HepG2 (cell line): ENCODE measurements at regions not wholly inside any gene's neighbourhood (a gene's known extent, or its start where the extent isn't known, plus 50 kb on each side); places are given as distances from the start of the nearest gene placed in this dataset.

ENCODE experiments used
- ATAC-seq: fragments of 200-7000 bp; cut with Tn5 transposase; 3 replicates; pipeline ENCODE4 v1.9.1; 2020; ENCODE audit warnings: mild to moderate bottlenecking, moderate library complexity
- BruUV-seq: library from RNA; stranded (reverse); fragments of 400-500 nt; replicated peaks from 2 replicates; lab custom pipeline; 2021; lab: Mats Ljungman, UMichigan
- CTCF ChIA-PET: fragments of 300-600 bp; formaldehyde crosslinking; extraction: SDS; loops from one replicate; lab custom pipeline; 2021; ENCODE audit warnings: low total read pairs, inconsistent platforms, low intra/inter-chr PET ratio; lab: Yijun Ruan, JAX
- POLR2A ChIA-PET: fragments of 350-600 bp; sonication (Branson Sonifier 250); formaldehyde crosslinking; loops from one replicate; lab custom pipeline; 2020; ENCODE audit warnings: antibody characterized with exemption, inconsistent platforms; lab: Yijun Ruan, JAX
- DNase-seq: peaks from one replicate; pipeline ENCODE4 v3.0.0-alpha.2; 2015; ENCODE audit warnings: low spot score
- FAIRE-seq: peaks from 3 replicates; lab custom pipeline; 2011; peaks lifted over from hg19 to GRCh38; lab: Jason Lieb, UNC
- H2AFZ ChIP-seq: one replicate; pipeline ENCODE4 v1.6.1; 2011; ENCODE audit warnings: low read length, inconsistent platforms
- H3K27ac ChIP-seq: fragments of 300-600 bp; 3 replicates; pipeline ENCODE4 v1.8.0; 2011; ENCODE audit warnings: mixed run types, mild to moderate bottlenecking, mixed read lengths, low read length, inconsistent platforms; ENCODE audit not compliant: insufficient read depth; ENCODE audit errors: extremely low read length
- H3K27me3 ChIP-seq, 2 experiments: fragments of 200-600 bp in 1 of 2; 2 replicates in 1 of 2; 3 replicates in 1 of 2; pipeline versions ENCODE4 v1.6.0 to v1.8.0; 2011; ENCODE audit warnings: low read length in 2 of 2, mild to moderate bottlenecking in 2 of 2, moderate library complexity in 2 of 2, inconsistent platforms in 1 of 2; ENCODE audit not compliant: insufficient read depth in 2 of 2, control insufficient read depth in 1 of 2
- H3K36me3 ChIP-seq, 2 experiments: fragments of 200-600 bp in 1 of 2; replicated peaks in 1 of 2; 2 replicates in 1 of 2; 3 replicates in 1 of 2; pipeline versions ENCODE4 v1.5.1 to v1.8.0; 2011; ENCODE audit warnings: low read length in 2 of 2, inconsistent platforms in 1 of 2; ENCODE audit not compliant: insufficient read depth in 2 of 2, control insufficient read depth in 1 of 2
- H3K4me1 ChIP-seq: 2 replicates; pipeline ENCODE4 v1.5.1; 2012; ENCODE audit warnings: low read length, inconsistent platforms; ENCODE audit not compliant: insufficient read depth
- H3K4me2 ChIP-seq: 2 replicates; pipeline ENCODE4 v1.6.0; 2011; ENCODE audit warnings: low read depth, low read length, inconsistent platforms
- H3K4me3 ChIP-seq, 3 experiments: fragments of 200-600 bp in 1 of 3; sonication (generic), shearing (Covaris generic) in 1 of 3; replicated peaks in 1 of 3; 2 replicates each; pipeline ENCODE4 v1.5.1; 2011 to 2016; ENCODE audit warnings: low read length in 3 of 3, inconsistent platforms in 2 of 3, low read depth in 2 of 3, mild to moderate bottlenecking in 2 of 3, control low read depth in 1 of 3, mixed read lengths in 1 of 3; ENCODE audit not compliant: insufficient read depth in 1 of 3
- H3K79me2 ChIP-seq: one replicate; pipeline ENCODE4 v1.6.1; 2011; ENCODE audit warnings: low read length, inconsistent platforms; ENCODE audit not compliant: insufficient read depth
- H3K9ac ChIP-seq: 2 replicates; pipeline ENCODE4 v1.6.0; 2011; ENCODE audit warnings: mild to moderate bottlenecking, low read depth, low read length, inconsistent platforms; ENCODE audit not compliant: insufficient read depth
- H3K9me3 ChIP-seq: 2 replicates; pipeline ENCODE4 v1.5.1; 2012; ENCODE audit warnings: mild to moderate bottlenecking, low read length
- H4K20me1 ChIP-seq: 2 replicates; pipeline ENCODE4 v1.6.0; 2011; ENCODE audit warnings: inconsistent platforms, mild to moderate bottlenecking, low read length, moderate library complexity; ENCODE audit not compliant: insufficient read depth
- FOXJ3 ChIP-seq: sonication (generic); formaldehyde crosslinking; IDR thresholded peaks from 2 replicates; pipeline ENCODE4 v1.4.0; 2020; ENCODE audit warnings: missing genetic modification reagents, mild to moderate bottlenecking, borderline replicate concordance
- HMG20B ChIP-seq: conservative IDR thresholded peaks from 2 replicates; pipeline ENCODE4 v1.6.1; 2016; ENCODE audit warnings: missing genetic modification reagents, missing compliant biosample characterization
- KLF15 ChIP-seq: sonication (generic); formaldehyde crosslinking; IDR thresholded peaks from 2 replicates; pipeline ENCODE4 v1.8.1; 2023; ENCODE audit warnings: borderline replicate concordance, mild to moderate bottlenecking, inconsistent platforms, missing genetic modification reagents, mixed read lengths
- PITX1 ChIP-seq: sonication (generic); formaldehyde crosslinking; IDR thresholded peaks from 2 replicates; pipeline ENCODE4 v1.5.1; 2020; ENCODE audit warnings: mild to moderate bottlenecking, missing genetic modification reagents
- SOX6 ChIP-seq, 2 experiments: fragments of 450-650 bp in 1 of 2; sonication (generic) in 1 of 2; formaldehyde crosslinking in 1 of 2; IDR thresholded peaks; 2 replicates each; pipeline versions ENCODE4 v1.4.0 to v1.6.1; 2017 to 2020; ENCODE audit warnings: antibody characterized with exemption in 1 of 2, mild to moderate bottlenecking in 1 of 2, missing genetic modification reagents in 1 of 2
- TFDP2 ChIP-seq: sonication (generic); formaldehyde crosslinking; IDR thresholded peaks from 2 replicates; pipeline ENCODE4 v1.4.0; 2020; ENCODE audit warnings: missing genetic modification reagents
- ZNF407 ChIP-seq: sonication (generic); formaldehyde crosslinking; IDR thresholded peaks from one replicate; pipeline ENCODE4 v1.5.1; 2020; ENCODE audit warnings: mild to moderate bottlenecking, missing genetic modification reagents; ENCODE audit errors: not compliant biosample characterization
- ZNF687 ChIP-seq: sonication (generic); formaldehyde crosslinking; IDR thresholded peaks from 2 replicates; pipeline ENCODE4 v1.5.1; 2020; ENCODE audit warnings: mild to moderate bottlenecking, missing genetic modification reagents, moderate library complexity
- WGBS: methylation state at CpG from one replicate; pipeline ENCODE4 v1.1.6; 2017; ENCODE audit warnings: low lambda C conversion rate; 5-methylcytosine and 5-hydroxymethylcytosine counted together
- in situ Hi-C: cut with HindIII; loops from 2 replicates; pipeline ENCODE4 v1.10.0; 2017; ENCODE audit warnings: low pct_unique_long_range_greater_than_20kb; ENCODE audit not compliant: extremely low pct_ligation_motif_present
- intact Hi-C: fragments of 100-400 bp; cut with micrococcal nuclease; formaldehyde crosslinking; loops from one replicate; pipeline ENCODE4 v1.10.0; 2022; ENCODE audit not compliant: unreplicated experiment

- Histone ChIP-seq H3K27ac (no peak overlapping the region), H3K4me1 (no peaks in the 10 kb centered on the region), H4K20me1 (no peaks in the 10 kb centered on the region), H3K79me2 (no peaks in the 10 kb centered on the region), H3K27me3 (peaks cover 2 to 21% of the 10 kb centered on the region in 2 experiments; a peak in 4 of 5 replicates), H2AFZ (no peak overlapping the region), H3K9ac (no peak overlapping the region), H3K4me2 (no peak overlapping the region), H3K9me3 (no peaks in the 10 kb centered on the region), H3K4me3 (no peak overlapping the region), H3K36me3 (no peaks in the 10 kb centered on the region)
- DNase-seq (no peak), FAIRE-seq (no peak), ATAC-seq (no peak)
- intact Hi-C loops: no loop called here
- POLR2A ChIA-PET: no interaction called here
- no TSS peak for BruUV-seq
- in situ Hi-C loops: no loop called here
- CTCF ChIA-PET: no interaction called here
- 32% methylated on average over 4 of the region's 4 CpGs for WGBS
- TF ChIP-seq FOXJ3 (CRISPR knock-in tag): no peak
- TF ChIP-seq HMG20B (CRISPR knock-in tag): no peak
- TF ChIP-seq ZNF407 (CRISPR knock-in tag): no peak
- TF ChIP-seq SOX6 (IDR thresholded peaks at IDR 0.05): no peak
- TF ChIP-seq SOX6 (CRISPR knock-in tag; IDR thresholded peaks at IDR 0.05): no peak
- TF ChIP-seq PITX1 (CRISPR knock-in tag): no peak
- TF ChIP-seq ZNF687 (CRISPR knock-in tag): no peak
- no peak for TF ChIP-seq TFDP2 (CRISPR knock-in tag)
- no peak for TF ChIP-seq KLF15 (CRISPR knock-in tag)
Observed at GRCh38 chr20:58076405-58076804, 152.0 kb downstream of the ANKRD60 start.
